Heart left ventricle (tissue), 16 donors: ENCODE measurements at regions not wholly inside any gene's neighbourhood (a gene's known extent, or its start where the extent isn't known, plus 50 kb on each side); places are given as distances from the start of the nearest gene placed in this dataset.

Experiments used
- ATAC-seq, 4 donors: fragments of 200-7000 bp; cut with Tn5 transposase; one replicate each; pipeline ENCODE4 v1.9.1; 2020 to 2022; ENCODE audit warnings: moderate library complexity in 4 of 4, mild to moderate bottlenecking in 3 of 4, moderate number of reproducible peaks in 1 of 4
- DNase-seq, 5 donors: peaks; one replicate each; pipeline ENCODE4 v3.0.0-alpha.2; 2020
- H3K27ac ChIP-seq, 12 donors: fragments of 200-600 bp; sonication (generic) in 4 of 12; one replicate each; pipeline versions ENCODE4 v1.5.0 to v1.8.0; 2016 to 2022; ENCODE audit warnings: mild to moderate bottlenecking in 2 of 12
- H3K27me3 ChIP-seq, 9 donors: fragments of 200-600 bp; sonication (generic) in 2 of 9; one replicate each; pipeline versions ENCODE4 v1.5.1 to v1.8.0; 2016 to 2022; ENCODE audit warnings: mild to moderate bottlenecking in 3 of 9
- H3K36me3 ChIP-seq, 9 donors: fragments of 200-600 bp; sonication (generic) in 2 of 9; one replicate each; pipeline versions ENCODE4 v1.5.0 to v1.8.0; 2018 to 2022; ENCODE audit warnings: mild to moderate bottlenecking in 2 of 9
- H3K4me1 ChIP-seq, 12 donors: fragments of 200-600 bp; sonication (generic) in 4 of 12; one replicate each; pipeline versions ENCODE4 v1.5.0 to v1.8.0; 2016 to 2022; ENCODE audit warnings: mild to moderate bottlenecking in 3 of 12
- H3K4me3 ChIP-seq, 12 donors: fragments of 200-600 bp; sonication (generic) in 4 of 12; one replicate each; pipeline versions ENCODE4 v1.5.0 to v1.8.0; 2017 to 2022; ENCODE audit warnings: mild to moderate bottlenecking in 9 of 12, moderate library complexity in 4 of 12
- H3K9me3 ChIP-seq, 12 donors: fragments of 200-600 bp; sonication (generic) in 4 of 12; one replicate each; pipeline versions ENCODE4 v1.5.0 to v1.8.0; 2016 to 2022; ENCODE audit warnings: mild to moderate bottlenecking in 1 of 12
- CTCF ChIP-seq, 12 donors: fragments of 200-600 bp; sonication (generic) in 4 of 12; IDR thresholded peaks; one replicate each; pipeline versions ENCODE4 v1.5.0 to v1.8.0; 2018 to 2022; ENCODE audit warnings: antibody characterized with exemption in 12 of 12, mild to moderate bottlenecking in 5 of 12
- POLR2A ChIP-seq, 2 donors: fragments of 450-650 bp; IDR thresholded peaks; one replicate each; pipeline ENCODE4 v1.6.1; 2017; ENCODE audit warnings: antibody characterized with exemption in 2 of 2, mild to moderate bottlenecking in 2 of 2, moderate library complexity in 2 of 2
- WGBS, 4 donors: extraction: QIAGEN DNeasy Blood & Tissue Kit in 2 of 4; methylation state at CpG; one replicate each; pipeline versions ENCODE4 v1.1.5 to v1.1.7; 2013 to 2018; 5-methylcytosine and 5-hydroxymethylcytosine counted together
- intact Hi-C, 10 donors: fragments of 100-400 bp; cut with DNase I; formaldehyde crosslinking; loops; one replicate each; pipeline versions ENCODE4 v1.11.1 to v1.14.2; 2022
- donor health status: ischemic (EF 13 %, LVEDD 7.1; RV severe dilation, severe dysfunction).
- donor health status: healthy with polysubstance abuse.
- donor health status: DM: no; HTN: yes; CAD: no.
- donor health status: DM: no; HTN: no; CAD: no.
- donor health status: ischemic (EF 25% LVEDD 6.9; RV normal size, moderate dysfunction).
- donor health status: ischemic (EF 25% LVEDD 5.7; RV mildly dilated, moderate dysfunction).
- donor health status: healthy.
- donor health status: DM: yes; HTN: yes; CAD: no.
- donor health status: ischemic (EF 35%, LVEDD 5.7; RV mildly dilated, moderate dysfunction).
- donor health status: nonischemic (EF 11% LVEDD 7.7; RV severe dilation, severe dysfunction).
- donor health status: DM: yes; HTN: yes; CAD: no.
- donor health status: PGD.
- donor health status: ischemic (EF 29% LVEDD 5.4; RV normal size, mild dysfunction).
- donor health status: nonischemic (EF 23%, LVEDD 6.1; RV moderate dilation, normal function).

- H3K36me3 ChIP-seq = no peaks in the 10 kb centered on the region
- ATAC-seq (no peak), DNase-seq (no peak)
- WGBS, 4 donors = 93 to 96% (median 95%) methylated on average over 24 of the region's 24 CpGs
- H3K4me1 ChIP-seq = peaks cover 0 to 4% (median 0%) of the 10 kb centered on the region in 12 donors
- no peak overlapping the region for H3K4me3 ChIP-seq
- intact Hi-C loops = no loop called here
- H3K27me3 ChIP-seq = no peaks in the 10 kb centered on the region
- H3K27ac ChIP-seq = no peak overlapping the region
- TF ChIP-seq POLR2A (IDR thresholded peaks at IDR 0.05) = no peak
- no peak for TF ChIP-seq CTCF (IDR thresholded peaks at IDR 0.05)
- no peaks in the 10 kb centered on the region for H3K9me3 ChIP-seq
Measured at GRCh38 chr9:82088591-82088990, 100.0 kb downstream of the SPATA31D1 start.

DNA sequence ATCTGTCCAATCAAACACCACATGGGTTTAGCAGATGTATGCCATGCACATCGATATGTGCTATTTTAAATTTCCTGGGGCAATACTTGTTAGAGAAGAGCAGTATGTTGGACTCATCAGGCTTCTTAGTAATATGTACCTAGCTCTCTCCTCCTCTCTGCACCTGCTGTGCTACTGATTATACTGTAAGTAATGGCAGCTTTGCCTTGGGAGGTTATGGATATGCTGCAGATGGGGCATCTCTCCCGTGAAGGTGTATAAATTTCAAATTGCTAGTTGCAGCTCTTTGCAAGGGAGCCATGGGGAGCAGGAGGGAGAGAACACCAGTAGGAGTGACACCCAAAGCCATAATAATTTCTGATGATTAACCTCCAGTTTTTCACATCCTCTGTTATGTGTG is 101.5 kb downstream of the SPATA31D1 start:
- no peak overlapping the region for H3K4me3 ChIP-seq
- intact Hi-C loops = no loop called here
- H3K36me3 ChIP-seq = no peaks in the 10 kb centered on the region
- no peaks in the 10 kb centered on the region for H3K9me3 ChIP-seq
- TF ChIP-seq POLR2A (IDR thresholded peaks at IDR 0.05) = no peak
- TF ChIP-seq CTCF (IDR thresholded peaks at IDR 0.05) = no peak
- DNase-seq (no peak), ATAC-seq (no peak)
- 73 to 87% (median 86%) methylated on average over 2 of the region's 2 CpGs for WGBS, 4 donors
- H3K27me3 ChIP-seq = no peaks in the 10 kb centered on the region
- H3K27ac ChIP-seq = no peak overlapping the region
- H3K4me1 ChIP-seq = peaks cover 0 to 4% (median 0%) of the 10 kb centered on the region in 12 donors

- H3K27me3 ChIP-seq = no peaks in the 10 kb centered on the region
- TF ChIP-seq CTCF (IDR thresholded peaks at IDR 0.05) = no peak
- no peak for TF ChIP-seq POLR2A (IDR thresholded peaks at IDR 0.05)
- no peak overlapping the region for H3K4me3 ChIP-seq
- intact Hi-C loops = no loop called here
- no peak overlapping the region for H3K27ac ChIP-seq
- H3K9me3 ChIP-seq = no peaks in the 10 kb centered on the region
- WGBS, 4 donors = 80 to 92% (median 90%) methylated on average over 1 of the region's 1 CpG
- H3K36me3 ChIP-seq = no peaks in the 10 kb centered on the region
- DNase-seq (peak in 1 of 5 donors; percentile 29), ATAC-seq (no peak)
- peaks cover 0 to 4% (median 0%) of the 10 kb centered on the region in 12 donors for H3K4me1 ChIP-seq
Measured at GRCh38 chr9:82091100-82091499, 102.5 kb downstream of the SPATA31D1 start.

DNA sequence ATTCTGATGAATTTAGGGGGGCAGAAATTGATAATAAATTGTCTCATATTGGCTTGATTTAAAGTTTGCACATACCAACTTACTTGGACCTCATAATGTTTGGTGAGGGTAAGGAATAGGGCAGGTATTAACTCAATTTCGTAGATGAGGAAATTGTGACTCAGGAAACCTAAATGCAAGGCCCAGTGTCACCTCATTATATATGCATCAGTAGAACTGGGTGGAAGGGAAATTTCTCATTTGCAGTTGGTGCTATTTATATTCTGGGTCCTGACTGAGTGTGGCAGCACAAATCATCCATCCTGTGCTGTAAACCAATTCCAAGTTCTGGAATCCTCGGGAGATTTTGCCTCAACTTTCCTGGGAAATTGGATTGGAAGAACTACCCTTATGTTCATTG is 103.0 kb downstream of the SPATA31D1 start:
- ATAC-seq (no peak), DNase-seq (no peak)
- no peaks in the 10 kb centered on the region for H3K27me3 ChIP-seq
- H3K4me3 ChIP-seq = no peak overlapping the region
- H3K9me3 ChIP-seq = no peaks in the 10 kb centered on the region
- 74 to 87% (median 82%) methylated on average over 2 of the region's 2 CpGs for WGBS, 4 donors
- no peaks in the 10 kb centered on the region for H3K36me3 ChIP-seq
- intact Hi-C loops = no loop called here
- H3K27ac ChIP-seq = no peak overlapping the region
- peaks cover 0 to 4% (median 0%) of the 10 kb centered on the region in 12 donors for H3K4me1 ChIP-seq
- TF ChIP-seq CTCF (IDR thresholded peaks at IDR 0.05) (no peak), POLR2A (IDR thresholded peaks at IDR 0.05) (no peak)
